Kidney (tissue), 13 donors: ENCODE measurements at regions not wholly inside any gene's neighbourhood (a gene's known extent, or its start where the extent isn't known, plus 50 kb on each side); places are given as distances from the start of the nearest gene placed in this dataset.
"Not testable (repeated sequence)": the region's sequence is repeated elsewhere in the genome, so short reads cannot be mapped to it uniquely, and the experiment has no call there.

ENCODE experiments used
- DNase-seq, 5 donors: peaks; one replicate each; pipeline ENCODE4 v3.0.0-alpha.2; 2013 to 2020
- FAIRE-seq: peaks from 2 replicates; lab custom pipeline; 2012; peaks lifted over from hg19 to GRCh38; lab: Jason Lieb, UNC
- H3K27ac ChIP-seq, 2 donors: one replicate each; pipeline ENCODE4 v1.7.0; 2013; ENCODE audit warnings: low read depth in 2 of 2, low read length in 2 of 2, inconsistent platforms in 1 of 2
- H3K27me3 ChIP-seq: one replicate; pipeline ENCODE4 v1.7.1; 2013; ENCODE audit warnings: low read length, inconsistent platforms; ENCODE audit not compliant: control insufficient read depth, insufficient read depth
- H3K36me3 ChIP-seq, 3 donors: one replicate each; pipeline versions ENCODE4 v1.7.0 to v1.7.1; 2013; ENCODE audit warnings: low read length in 3 of 3, control low read depth in 1 of 3, inconsistent platforms in 1 of 3; ENCODE audit not compliant: insufficient read depth in 3 of 3, control insufficient read depth in 2 of 3
- H3K4me1 ChIP-seq, 3 donors: one replicate each; pipeline versions ENCODE4 v1.7.0 to v1.7.1; 2013; ENCODE audit warnings: low read length in 3 of 3, inconsistent platforms in 1 of 3, low read depth in 1 of 3; ENCODE audit not compliant: control insufficient read depth in 2 of 3, insufficient read depth in 2 of 3
- H3K4me3 ChIP-seq, 3 donors: one replicate each; pipeline versions ENCODE4 v1.7.0 to v1.8.1; 2013; ENCODE audit warnings: low read length in 3 of 3, control low read depth in 1 of 3, inconsistent platforms in 1 of 3
- H3K9ac ChIP-seq, 3 donors: one replicate each; pipeline versions ENCODE4 v1.7.0 to v1.7.1; 2013; ENCODE audit warnings: low read length in 3 of 3, control low read depth in 1 of 3, inconsistent platforms in 1 of 3
- H3K9me3 ChIP-seq, 3 donors: one replicate each; pipeline versions ENCODE4 v1.7.0 to v1.7.1; 2013; ENCODE audit warnings: low read length in 3 of 3, control low read depth in 1 of 3, inconsistent platforms in 1 of 3; ENCODE audit not compliant: control insufficient read depth in 2 of 3, insufficient read depth in 1 of 3
- intact Hi-C: fragments of 100-400 bp; cut with DNase I; formaldehyde crosslinking; loops from one replicate; pipeline ENCODE4 v1.11.1; 2022
- TF ChIP-seq, protein P1 (sequence below): IDR thresholded peaks from 3 replicates; pipeline ENCODE4 v1.5.1; 2012; ENCODE audit warnings: mild to moderate bottlenecking, moderate library complexity, borderline replicate concordance; ENCODE audit not compliant: insufficient read depth; ENCODE audit errors: extremely low read depth
- donor health status: control.
- donor health status: control.
- donor health status: control.
- donor health status: control.
- donor health status: control.
- donor health status: DM: yes; HTN: yes; CAD: no.
- donor health status: Normal renal cell carcinoma (clear cell type).

DNA sequence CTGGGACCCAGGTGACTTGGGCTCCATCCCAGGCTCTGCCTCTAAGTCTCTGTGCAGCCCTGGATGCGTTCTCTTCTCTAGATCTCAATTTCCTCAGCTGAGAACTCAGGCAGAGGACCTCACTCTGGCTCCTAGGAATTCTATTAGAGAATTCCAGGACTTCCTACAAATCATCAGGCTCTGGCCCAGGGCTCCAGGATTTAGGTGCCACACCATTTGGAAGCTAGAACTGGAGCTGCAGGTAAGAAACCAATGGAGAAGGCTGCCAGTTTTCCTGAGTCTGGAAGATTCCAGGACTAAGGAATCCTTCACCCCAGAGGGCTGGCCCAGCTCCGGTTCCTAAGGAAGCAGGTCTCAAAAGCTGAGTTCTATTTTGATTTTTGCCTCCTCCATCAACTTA is 189.8 kb upstream of the CDH5 start:
- H3K4me1 ChIP-seq: no peaks in the 10 kb centered on the region
- no peak overlapping the region for H3K4me3 ChIP-seq
- FAIRE-seq (no peak), DNase-seq (no peak)
- intact Hi-C loops: no loop called here
- no peak overlapping the region for H3K9ac ChIP-seq
- TF ChIP-seq, protein P1, sequence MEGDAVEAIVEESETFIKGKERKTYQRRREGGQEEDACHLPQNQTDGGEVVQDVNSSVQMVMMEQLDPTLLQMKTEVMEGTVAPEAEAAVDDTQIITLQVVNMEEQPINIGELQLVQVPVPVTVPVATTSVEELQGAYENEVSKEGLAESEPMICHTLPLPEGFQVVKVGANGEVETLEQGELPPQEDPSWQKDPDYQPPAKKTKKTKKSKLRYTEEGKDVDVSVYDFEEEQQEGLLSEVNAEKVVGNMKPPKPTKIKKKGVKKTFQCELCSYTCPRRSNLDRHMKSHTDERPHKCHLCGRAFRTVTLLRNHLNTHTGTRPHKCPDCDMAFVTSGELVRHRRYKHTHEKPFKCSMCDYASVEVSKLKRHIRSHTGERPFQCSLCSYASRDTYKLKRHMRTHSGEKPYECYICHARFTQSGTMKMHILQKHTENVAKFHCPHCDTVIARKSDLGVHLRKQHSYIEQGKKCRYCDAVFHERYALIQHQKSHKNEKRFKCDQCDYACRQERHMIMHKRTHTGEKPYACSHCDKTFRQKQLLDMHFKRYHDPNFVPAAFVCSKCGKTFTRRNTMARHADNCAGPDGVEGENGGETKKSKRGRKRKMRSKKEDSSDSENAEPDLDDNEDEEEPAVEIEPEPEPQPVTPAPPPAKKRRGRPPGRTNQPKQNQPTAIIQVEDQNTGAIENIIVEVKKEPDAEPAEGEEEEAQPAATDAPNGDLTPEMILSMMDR: no peak
- peaks cover 0 to 11% (median 0%) of the 10 kb centered on the region in 3 donors for H3K9me3 ChIP-seq
- no peaks in the 10 kb centered on the region for H3K27me3 ChIP-seq
- no peaks in the 10 kb centered on the region for H3K36me3 ChIP-seq
- no peak overlapping the region for H3K27ac ChIP-seq

DNA sequence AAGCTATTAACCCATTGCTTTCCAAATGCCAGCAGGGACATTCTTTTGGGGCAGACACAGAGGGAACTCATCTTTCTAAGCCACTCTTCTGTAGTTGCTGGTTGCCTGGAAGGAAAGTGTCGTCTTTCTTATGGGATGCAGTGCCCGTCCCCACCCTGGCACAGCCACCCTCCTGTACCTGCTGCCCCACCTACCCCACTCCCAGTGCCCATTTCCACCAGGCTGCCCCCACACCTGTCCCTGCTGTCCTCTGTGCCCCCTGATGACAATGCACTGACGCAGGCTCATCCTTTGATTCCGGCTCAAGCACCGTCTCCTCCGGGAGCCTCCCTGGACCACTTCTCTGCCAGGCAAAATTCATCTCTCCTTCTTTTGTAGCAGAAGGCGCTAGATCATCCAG is 190.4 kb upstream of the CDH5 start:
- FAIRE-seq (no peak), DNase-seq (no peak)
- intact Hi-C loops: no loop called here
- H3K27me3 ChIP-seq: no peaks in the 10 kb centered on the region
- H3K27ac ChIP-seq: no peak overlapping the region
- H3K4me3 ChIP-seq: no peak overlapping the region
- H3K9me3 ChIP-seq: peaks cover 0 to 11% (median 0%) of the 10 kb centered on the region in 3 donors
- no peak overlapping the region for H3K9ac ChIP-seq
- no peaks in the 10 kb centered on the region for H3K4me1 ChIP-seq
- H3K36me3 ChIP-seq: no peaks in the 10 kb centered on the region
- TF ChIP-seq, protein P1: no peak

DNA sequence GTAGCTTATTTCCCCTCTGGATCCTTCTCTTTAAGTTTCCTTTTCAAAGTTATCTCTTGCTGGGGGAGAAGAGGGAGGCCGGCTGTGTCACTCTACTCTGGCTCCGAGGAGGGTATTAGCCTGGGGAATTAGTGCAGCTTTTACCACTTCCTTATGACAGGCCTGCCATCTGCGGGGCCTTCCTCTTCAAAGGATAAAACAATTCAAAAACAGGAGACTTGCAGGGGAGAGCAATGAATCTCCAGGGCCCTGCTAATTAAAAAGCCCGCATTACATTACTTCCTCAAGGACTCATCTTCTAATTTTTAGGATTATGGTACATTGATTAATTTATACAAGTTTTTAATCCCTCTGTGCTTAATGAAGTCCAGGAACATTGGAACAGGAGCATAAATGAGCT is 190.9 kb upstream of the CDH5 start:
- H3K27me3 ChIP-seq: no peaks in the 10 kb centered on the region
- H3K36me3 ChIP-seq: no peaks in the 10 kb centered on the region
- DNase-seq: no peak
- H3K9me3 ChIP-seq: peaks cover 0 to 11% (median 0%) of the 10 kb centered on the region in 3 donors
- FAIRE-seq: no peak
- no peak overlapping the region for H3K27ac ChIP-seq
- H3K9ac ChIP-seq: no peak overlapping the region
- no peaks in the 10 kb centered on the region for H3K4me1 ChIP-seq
- H3K4me3 ChIP-seq: no peak overlapping the region
- TF ChIP-seq, protein P1: no peak
- intact Hi-C loops: no loop called here

DNA sequence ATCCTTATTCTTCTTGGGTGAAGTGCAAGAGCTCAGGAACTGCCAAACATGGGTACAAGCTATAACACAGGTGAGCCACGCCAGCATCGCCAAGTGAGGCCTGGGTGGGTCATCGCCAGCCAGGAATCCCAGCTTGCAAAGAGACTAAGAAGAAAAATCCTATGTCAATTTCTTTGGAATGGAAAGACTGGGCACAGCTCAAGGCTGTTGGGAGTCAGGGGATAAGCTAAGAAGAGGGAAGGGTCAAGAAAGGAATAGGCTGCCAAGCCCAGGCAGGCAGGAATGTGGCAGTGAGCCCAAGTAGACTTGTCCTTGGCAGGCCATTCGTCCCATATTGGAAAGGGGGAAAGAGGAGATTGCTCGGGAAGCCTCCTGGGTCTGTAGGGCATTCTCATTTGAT is 191.4 kb upstream of the CDH5 start:
- H3K4me1 ChIP-seq: no peaks in the 10 kb centered on the region
- TF ChIP-seq, protein P1: no peak
- FAIRE-seq: no peak

DNA sequence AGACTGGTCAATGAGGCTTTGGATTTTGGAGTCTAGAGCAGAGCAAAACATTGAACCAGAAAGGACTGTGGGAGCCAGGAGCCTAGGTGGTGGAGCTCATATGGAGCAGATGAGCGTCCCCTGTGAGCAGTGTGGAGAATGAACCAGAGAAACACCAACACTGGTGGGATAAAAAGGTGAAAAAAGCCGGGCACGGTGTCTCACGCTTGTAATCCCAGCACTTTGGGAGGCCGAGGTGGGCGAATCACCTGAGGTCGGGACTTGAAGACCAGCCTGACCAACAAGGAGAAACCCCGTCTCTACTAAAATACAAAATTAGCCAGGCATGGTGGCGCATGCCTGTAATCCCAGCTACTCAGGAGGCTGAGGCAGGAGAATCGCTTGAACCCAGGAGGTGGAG is 192.7 kb upstream of the CDH5 start:
- DNase-seq, H3K9me3 ChIP-seq, H3K4me1 ChIP-seq, FAIRE-seq, H3K9ac ChIP-seq, intact Hi-C loops, H3K27me3 ChIP-seq, H3K4me3 ChIP-seq, H3K36me3 ChIP-seq, H3K27ac ChIP-seq: not testable (repeated sequence)

More for the DNA sequence above, 191.4 kb upstream of the CDH5 start:
- Histone ChIP-seq H3K4me3 (no peak overlapping the region), H3K9me3 (peaks cover 0 to 5% (median 0%) of the 10 kb centered on the region in 3 donors), H3K36me3 (no peaks in the 10 kb centered on the region), H3K27me3 (no peaks in the 10 kb centered on the region), H3K9ac (no peak overlapping the region), H3K27ac (no peak overlapping the region)
- no peak for DNase-seq
- intact Hi-C loops: no loop called here

DNA sequence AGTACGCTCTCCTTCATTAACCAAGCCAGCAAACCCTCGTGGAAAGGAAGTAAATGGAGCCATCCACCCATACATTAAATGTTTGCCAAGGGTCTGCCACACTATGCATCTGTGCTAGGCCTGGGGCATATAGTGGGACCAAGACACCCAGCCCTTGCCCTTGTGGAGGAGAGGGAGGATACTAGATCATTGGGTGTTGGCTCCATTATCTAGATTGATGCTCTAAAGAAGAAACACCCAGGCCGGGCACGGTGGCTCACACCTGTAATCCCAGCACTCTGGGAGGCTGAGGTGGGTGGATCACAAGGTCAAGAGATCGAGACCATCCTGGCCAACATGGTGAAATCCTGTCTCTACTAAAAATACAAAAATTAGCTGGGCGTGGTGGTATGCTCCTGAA is 193.3 kb upstream of the CDH5 start:
- DNase-seq, FAIRE-seq, H3K9me3 ChIP-seq, H3K36me3 ChIP-seq, H3K27me3 ChIP-seq, intact Hi-C loops, H3K4me3 ChIP-seq, H3K27ac ChIP-seq, H3K9ac ChIP-seq, H3K4me1 ChIP-seq: not testable (repeated sequence)
